A549 (cell line): ENCODE measurements at regions not wholly inside any gene's neighbourhood (a gene's known extent, or its start where the extent isn't known, plus 50 kb on each side); places are given as distances from the start of the nearest gene placed in this dataset.

Source experiments
- ATAC-seq, 2 experiments: fragments of 200-7000 bp in 1 of 2; fragments of >200 bp in 1 of 2; cut with Nextera tagmentation in 1 of 2; cut with Tn5 transposase in 1 of 2; 3 replicates each; pipeline versions ENCODE4 v1.8.0 to v1.9.1; 2018 to 2020; ENCODE audit warnings: mild to moderate bottlenecking in 1 of 2, moderate library complexity in 1 of 2
- CTCF ChIA-PET: fragments of 300-600 bp; sonication (Branson Sonifier 250); formaldehyde crosslinking; extraction: SDS; loops from one replicate; lab custom pipeline; 2021; ENCODE audit warnings: antibody characterized with exemption, inconsistent platforms; lab: Yijun Ruan, JAX
- POLR2A ChIA-PET: fragments of 350-600 bp; formaldehyde crosslinking; extraction: SDS; loops from one replicate; lab custom pipeline; 2021; ENCODE audit warnings: antibody characterized with exemption, inconsistent platforms; lab: Yijun Ruan, JAX
- DNase-seq, 2 experiments: peaks; one replicate each; pipeline versions ENCODE4 v3.0.0 to v3.0.0-alpha.2; 2011 to 2016; ENCODE audit warnings: low read depth in 1 of 2, low spot score in 1 of 2
- FAIRE-seq: peaks from 2 replicates; lab custom pipeline; 2011; peaks lifted over from hg19 to GRCh38; lab: Jason Lieb, UNC
- H3K27ac ChIP-seq, 2 experiments: fragments of >200 bp; sonication (Bioruptor Twin); formaldehyde crosslinking; 3 replicates each; pipeline ENCODE4 v1.5.1; 2016 to 2017
- H3K4me1 ChIP-seq: fragments of >200 bp; sonication (Bioruptor Twin); formaldehyde crosslinking; 3 replicates; pipeline ENCODE4 v1.6.1; 2016
- H3K4me2 ChIP-seq: fragments of >200 bp; sonication (Bioruptor Twin); formaldehyde crosslinking; 3 replicates; pipeline ENCODE4 v1.6.1; 2016
- H3K4me3 ChIP-seq: fragments of >200 bp; sonication (Bioruptor Twin); formaldehyde crosslinking; 3 replicates; pipeline ENCODE4 v1.5.1; 2016
- H3K9me3 ChIP-seq: fragments of >200 bp; sonication (Bioruptor Twin); formaldehyde crosslinking; 3 replicates; pipeline ENCODE4 v1.6.1; 2016
- BCL3 ChIP-seq: fragments of >200 bp; sonication (Bioruptor Twin); formaldehyde crosslinking; IDR thresholded peaks from 3 replicates; pipeline ENCODE4 v1.6.1; 2016
- BHLHE40 ChIP-seq: IDR thresholded peaks from 2 replicates; pipeline ENCODE4 v1.6.1; 2012; ENCODE audit warnings: low read depth, low read length, inconsistent platforms
- CBX2 ChIP-seq: fragments of 200-600 bp; sonication (generic); IDR thresholded peaks from 2 replicates; pipeline ENCODE4 v1.6.1; 2016; ENCODE audit warnings: low read depth, mild to moderate bottlenecking, borderline replicate concordance
- CHD2 ChIP-seq: fragments of 150-350 bp; IDR thresholded peaks from 2 replicates; pipeline ENCODE4 v1.6.1; 2014; ENCODE audit warnings: low read length; ENCODE audit not compliant: partially characterized antibody
- E2F6 ChIP-seq: IDR thresholded peaks from 2 replicates; pipeline ENCODE4 v1.6.1; 2012; ENCODE audit warnings: low read depth, borderline replicate concordance
- EHF ChIP-seq: fragments of 250-450 bp; sonication (Bioruptor Pico); IDR thresholded peaks from 2 replicates; pipeline ENCODE4 v1.5.0; 2020; ENCODE audit warnings: mild to moderate bottlenecking
- EP300 ChIP-seq, 2 experiments: fragments of >200 bp; sonication (Bioruptor Twin); formaldehyde crosslinking; IDR thresholded peaks; 2 replicates in 1 of 2; 3 replicates in 1 of 2; pipeline ENCODE4 v1.6.1; 2016 to 2017
- HOXB5 ChIP-seq: fragments of 250-450 bp; sonication (Bioruptor Pico); IDR thresholded peaks from 2 replicates; pipeline ENCODE4 v1.5.0; 2020; ENCODE audit warnings: mild to moderate bottlenecking, moderate library complexity
- JUN ChIP-seq, 2 experiments: fragments of >200 bp; sonication (Bioruptor Twin); formaldehyde crosslinking; IDR thresholded peaks; 2 replicates in 1 of 2; 3 replicates in 1 of 2; pipeline ENCODE4 v1.6.1; 2016 to 2017
- JUNB ChIP-seq: fragments of >200 bp; sonication (Bioruptor Twin); formaldehyde crosslinking; IDR thresholded peaks from 2 replicates; pipeline ENCODE4 v1.6.1; 2016
- KDM5A ChIP-seq: fragments of 200-600 bp; sonication (generic); IDR thresholded peaks from 2 replicates; pipeline ENCODE4 v1.6.1; 2016; ENCODE audit warnings: antibody characterized with exemption, mild to moderate bottlenecking
- NFE2L2 ChIP-seq: fragments of 150-350 bp; conservative IDR thresholded peaks from 2 replicates; pipeline ENCODE4 v1.6.1; 2014; ENCODE audit warnings: low read length
- NPAS2 ChIP-seq: fragments of 250-450 bp; sonication (Bioruptor Pico); IDR thresholded peaks from 2 replicates; pipeline ENCODE4 v1.8.0; 2022; ENCODE audit warnings: mild to moderate bottlenecking, moderate library complexity, borderline replicate concordance
- NR3C1 ChIP-seq: fragments of >200 bp; sonication (Bioruptor Twin); formaldehyde crosslinking; IDR thresholded peaks from 3 replicates; pipeline ENCODE4 v1.6.1; 2017
- PBX3 ChIP-seq: IDR thresholded peaks from 2 replicates; pipeline ENCODE4 v1.6.1; 2012
- RARB ChIP-seq: fragments of 250-450 bp; sonication (Bioruptor Pico); IDR thresholded peaks from 2 replicates; pipeline ENCODE4 v1.8.0; 2021; ENCODE audit warnings: mild to moderate bottlenecking, moderate library complexity
- RNF2 ChIP-seq: fragments of 200-600 bp; sonication (generic); IDR thresholded peaks from 2 replicates; pipeline ENCODE4 v1.6.1; 2016; ENCODE audit warnings: low read depth, mild to moderate bottlenecking, antibody characterized with exemption, moderate library complexity, borderline replicate concordance
- SMC3 ChIP-seq: fragments of >200 bp; sonication (Bioruptor Twin); formaldehyde crosslinking; IDR thresholded peaks from 3 replicates; pipeline ENCODE4 v1.6.1; 2018; ENCODE audit warnings: inconsistent platforms
- TFCP2L1 ChIP-seq: fragments of 250-450 bp; sonication (Bioruptor Pico); IDR thresholded peaks from 2 replicates; pipeline ENCODE4 v1.5.0; 2021; ENCODE audit warnings: mild to moderate bottlenecking
- ZC3H11A ChIP-seq: fragments of 450-650 bp; IDR thresholded peaks from 2 replicates; pipeline ENCODE4 v1.6.1; 2014; ENCODE audit warnings: antibody characterized with exemption, mild to moderate bottlenecking
- ZNF302 ChIP-seq: fragments of 250-450 bp; sonication (Bioruptor Pico); IDR thresholded peaks from 2 replicates; pipeline ENCODE4 v1.9.0; 2021; ENCODE audit warnings: inconsistent platforms, mild to moderate bottlenecking, moderate library complexity
- ZSCAN20 ChIP-seq: fragments of 250-450 bp; sonication (Bioruptor Pico); IDR thresholded peaks from 2 replicates; pipeline ENCODE4 v1.8.0; 2022; ENCODE audit warnings: mild to moderate bottlenecking, moderate library complexity
- WGBS: methylation state at CpG from one replicate; pipeline ENCODE4 v1.1.6; 2017; ENCODE audit errors: missing lambda C conversion rate; 5-methylcytosine and 5-hydroxymethylcytosine counted together
- TF ChIP-seq, protein P1 (sequence below): fragments of 250-450 bp; sonication (Bioruptor Pico); IDR thresholded peaks from 2 replicates; pipeline ENCODE4 v1.5.0; 2021; ENCODE audit warnings: mild to moderate bottlenecking, moderate library complexity, borderline replicate concordance
- TF ChIP-seq, protein P2 (sequence below): fragments of 150-350 bp; IDR thresholded peaks from 2 replicates; pipeline ENCODE4 v1.6.1; 2014; ENCODE audit warnings: low read depth, mild to moderate bottlenecking, low read length

DNA sequence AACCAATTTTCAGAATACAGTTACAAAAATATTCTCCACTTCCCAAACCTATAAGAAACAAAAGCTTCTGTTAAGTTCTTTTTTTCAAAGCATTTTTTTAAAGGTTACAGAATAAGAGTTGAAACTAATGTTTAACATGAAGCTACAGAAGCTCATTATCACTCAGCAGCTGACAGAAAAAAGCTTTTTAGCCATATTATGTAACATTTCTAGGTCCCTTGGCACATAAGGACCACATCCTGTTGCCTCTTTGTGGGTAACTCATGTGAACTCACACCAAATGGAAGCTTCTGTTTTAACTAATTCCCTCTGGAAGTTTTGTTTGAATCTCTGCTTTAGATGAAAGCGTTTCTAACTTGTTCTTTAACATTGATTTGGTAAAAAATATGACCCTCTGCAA lies 242.5 kb upstream of the TMPRSS15 start (continued):
- TF ChIP-seq, protein P1, sequence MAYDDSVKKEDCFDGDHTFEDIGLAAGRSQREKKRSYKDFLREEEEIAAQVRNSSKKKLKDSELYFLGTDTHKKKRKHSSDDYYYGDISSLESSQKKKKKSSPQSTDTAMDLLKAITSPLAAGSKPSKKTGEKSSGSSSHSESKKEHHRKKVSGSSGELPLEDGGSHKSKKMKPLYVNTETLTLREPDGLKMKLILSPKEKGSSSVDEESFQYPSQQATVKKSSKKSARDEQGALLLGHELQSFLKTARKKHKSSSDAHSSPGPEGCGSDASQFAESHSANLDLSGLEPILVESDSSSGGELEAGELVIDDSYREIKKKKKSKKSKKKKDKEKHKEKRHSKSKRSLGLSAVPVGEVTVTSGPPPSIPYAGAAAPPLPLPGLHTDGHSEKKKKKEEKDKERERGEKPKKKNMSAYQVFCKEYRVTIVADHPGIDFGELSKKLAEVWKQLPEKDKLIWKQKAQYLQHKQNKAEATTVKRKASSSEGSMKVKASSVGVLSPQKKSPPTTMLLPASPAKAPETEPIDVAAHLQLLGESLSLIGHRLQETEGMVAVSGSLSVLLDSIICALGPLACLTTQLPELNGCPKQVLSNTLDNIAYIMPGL (CRISPR knock-in tag): no peak
- TF ChIP-seq JUNB (no peak), CBX2 (no peak), NR3C1 (no peak), TFCP2L1 (CRISPR knock-in tag) (no peak), NFE2L2 (no peak), EP300 (IDR thresholded peaks at IDR 0.05) (no peak), HOXB5 (CRISPR knock-in tag) (no peak), ZNF302 (CRISPR knock-in tag) (no peak)

- ATAC-seq: no peak
- FAIRE-seq: no peak
Measured at GRCh38 chr21:18655931-18656330, 252.3 kb upstream of the TMPRSS15 start.

GRCh38 chr21:18661842-18662241 lies 258.3 kb upstream of the TMPRSS15 start:
- ATAC-seq: no peak
- no peak overlapping the region for H3K27ac ChIP-seq
- TF ChIP-seq NPAS2 (no peak), RARB (CRISPR knock-in tag) (no peak), JUN (IDR thresholded peaks at IDR 0.05) (no peak)
- ChIA-PET CTCF (no interaction called here), POLR2A (no interaction called here)
- H3K9me3 ChIP-seq: no peaks in the 10 kb centered on the region
- no peak overlapping the region for H3K4me2 ChIP-seq
- DNase-seq: no peak
- no peaks in the 10 kb centered on the region for H3K4me1 ChIP-seq
- H3K4me3 ChIP-seq: no peak overlapping the region
- FAIRE-seq: no peak
- 23% methylated on average over 3 of the region's 3 CpGs for WGBS

More at GRCh38 chr21:18655931-18656330, 252.3 kb upstream of the TMPRSS15 start:
- no peak overlapping the region for H3K27ac ChIP-seq
- WGBS: 11% methylated on average over 3 of the region's 3 CpGs
- TF ChIP-seq RARB (CRISPR knock-in tag) (no peak), RNF2 (no peak), ZNF302 (CRISPR knock-in tag) (no peak)
- TF ChIP-seq, protein P1 (CRISPR knock-in tag): no peak
- TF ChIP-seq, protein P2, sequence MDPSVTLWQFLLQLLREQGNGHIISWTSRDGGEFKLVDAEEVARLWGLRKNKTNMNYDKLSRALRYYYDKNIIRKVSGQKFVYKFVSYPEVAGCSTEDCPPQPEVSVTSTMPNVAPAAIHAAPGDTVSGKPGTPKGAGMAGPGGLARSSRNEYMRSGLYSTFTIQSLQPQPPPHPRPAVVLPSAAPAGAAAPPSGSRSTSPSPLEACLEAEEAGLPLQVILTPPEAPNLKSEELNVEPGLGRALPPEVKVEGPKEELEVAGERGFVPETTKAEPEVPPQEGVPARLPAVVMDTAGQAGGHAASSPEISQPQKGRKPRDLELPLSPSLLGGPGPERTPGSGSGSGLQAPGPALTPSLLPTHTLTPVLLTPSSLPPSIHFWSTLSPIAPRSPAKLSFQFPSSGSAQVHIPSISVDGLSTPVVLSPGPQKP: no peak
- H3K4me3 ChIP-seq: no peak overlapping the region
- H3K4me1 ChIP-seq: no peaks in the 10 kb centered on the region
- POLR2A ChIA-PET: no interaction called here
- DNase-seq: no peak
- H3K9me3 ChIP-seq: no peaks in the 10 kb centered on the region
- CTCF ChIA-PET: no interaction called here
- no peak overlapping the region for H3K4me2 ChIP-seq

GRCh38 chr21:18663663-18664062 lies 260.1 kb upstream of the TMPRSS15 start:
- WGBS: 26% methylated on average over 3 of the region's 3 CpGs
- no peak for DNase-seq
- TF ChIP-seq CHD2 (no peak), ZC3H11A (no peak), KDM5A (no peak), NPAS2 (no peak), EP300 (IDR thresholded peaks at IDR 0.05) (no peak), ZSCAN20 (CRISPR knock-in tag) (no peak), EHF (no peak), ZNF302 (CRISPR knock-in tag) (no peak), SMC3 (no peak), RNF2 (no peak), PBX3 (no peak), BCL3 (no peak), BHLHE40 (no peak), JUNB (no peak), E2F6 (no peak)
- ChIA-PET POLR2A (no interaction called here), CTCF (no interaction called here)
- Histone ChIP-seq H3K4me1 (no peaks in the 10 kb centered on the region), H3K9me3 (no peaks in the 10 kb centered on the region), H3K27ac (no peak overlapping the region), H3K4me3 (no peak overlapping the region), H3K4me2 (no peak overlapping the region)
- no peak for ATAC-seq
- no peak for FAIRE-seq
